DND-41 (cell line): ENCODE measurements at regions not wholly inside any gene's neighbourhood (a gene's known extent, or its start where the extent isn't known, plus 50 kb on each side); places are given as distances from the start of the nearest gene placed in this dataset.

Experiments used
- ATAC-seq: fragments of 200-7000 bp; cut with Tn5 transposase; 3 replicates; pipeline ENCODE4 v1.9.1; 2021; ENCODE audit warnings: low read depth; ENCODE audit not compliant: insufficient read depth
- DNase-seq: peaks from one replicate; pipeline ENCODE4 v3.0.0-alpha.2; 2020
- H2AFZ ChIP-seq: 2 replicates; pipeline ENCODE4 v1.6.0; 2012; ENCODE audit warnings: low read depth, low read length
- H3K27ac ChIP-seq: 2 replicates; pipeline ENCODE4 v1.5.1; 2012; ENCODE audit warnings: low read length, inconsistent platforms
- H3K27me3 ChIP-seq: fragments of 200-600 bp; sonication (generic); 2 replicates; pipeline ENCODE4 v1.6.0; 2012; ENCODE audit warnings: low read length, mild to moderate bottlenecking, inconsistent platforms; ENCODE audit not compliant: insufficient read depth, poor library complexity
- H3K36me3 ChIP-seq: 2 replicates; pipeline ENCODE4 v1.5.1; 2012; ENCODE audit warnings: low read length, inconsistent platforms; ENCODE audit not compliant: insufficient read depth
- H3K4me1 ChIP-seq: 2 replicates; pipeline ENCODE4 v1.5.1; 2012; ENCODE audit warnings: mild to moderate bottlenecking, low read length; ENCODE audit not compliant: insufficient read depth
- H3K4me2 ChIP-seq: 2 replicates; pipeline ENCODE4 v1.6.0; 2012; ENCODE audit warnings: mild to moderate bottlenecking, moderate library complexity, low read length, inconsistent platforms; ENCODE audit not compliant: insufficient read depth
- H3K4me3 ChIP-seq, 2 experiments: fragments of 200-600 bp in 1 of 2; shearing (Covaris generic) in 1 of 2; 2 replicates each; pipeline ENCODE4 v1.5.1; 2012 to 2016; ENCODE audit warnings: inconsistent platforms in 2 of 2, low read length in 2 of 2, mild to moderate bottlenecking in 2 of 2, low read depth in 1 of 2, moderate library complexity in 1 of 2
- H3K79me2 ChIP-seq: 2 replicates; pipeline ENCODE4 v1.6.0; 2012; ENCODE audit warnings: low read length, inconsistent platforms; ENCODE audit not compliant: insufficient read depth
- H3K9ac ChIP-seq: 2 replicates; pipeline ENCODE4 v1.6.0; 2012; ENCODE audit warnings: low read depth, mild to moderate bottlenecking, inconsistent platforms, low read length, moderate library complexity
- H3K9me3 ChIP-seq: 2 replicates; pipeline ENCODE4 v1.5.1; 2012; ENCODE audit warnings: low read length, moderate library complexity, mild to moderate bottlenecking, inconsistent platforms; ENCODE audit not compliant: insufficient read depth, severe bottlenecking
- H4K20me1 ChIP-seq: 2 replicates; pipeline ENCODE4 v1.6.0; 2012; ENCODE audit warnings: low read length; ENCODE audit not compliant: insufficient read depth
- CTCF ChIP-seq: IDR thresholded peaks from 2 replicates; pipeline ENCODE4 v1.5.1; 2012; ENCODE audit warnings: borderline replicate concordance, low read length, moderate library complexity, mild to moderate bottlenecking; ENCODE audit not compliant: poor library complexity, severe bottlenecking; ENCODE audit errors: extremely low read depth
- EZH2 ChIP-seq: IDR thresholded peaks from 3 replicates; pipeline ENCODE4 v1.6.1; 2012; ENCODE audit warnings: borderline replicate concordance, low read depth, mild to moderate bottlenecking, moderate library complexity, low read length, inconsistent platforms; ENCODE audit not compliant: severe bottlenecking

- Histone ChIP-seq H3K9ac (no peak overlapping the region), H3K27me3 (no peaks in the 10 kb centered on the region), H3K4me2 (no peak overlapping the region), H3K36me3 (no peaks in the 10 kb centered on the region), H3K9me3 (no peaks in the 10 kb centered on the region), H3K4me3 (no peak overlapping the region), H3K4me1 (no peaks in the 10 kb centered on the region), H3K27ac (no peak overlapping the region), H4K20me1 (no peaks in the 10 kb centered on the region), H2AFZ (no peak overlapping the region), H3K79me2 (no peaks in the 10 kb centered on the region)
- no peak for ATAC-seq
- TF ChIP-seq EZH2: no peak
- TF ChIP-seq CTCF: no peak
- no peak for DNase-seq
These were observed 413.4 kb upstream of the PCDH9 start for GRCh38 chr13:67643516-67644055.

- Histone ChIP-seq H3K4me2 (no peak overlapping the region), H3K4me1 (no peaks in the 10 kb centered on the region), H3K4me3 (no peak overlapping the region), H3K27ac (no peak overlapping the region), H4K20me1 (no peaks in the 10 kb centered on the region), H3K79me2 (no peaks in the 10 kb centered on the region), H3K9ac (no peak overlapping the region), H3K9me3 (no peaks in the 10 kb centered on the region), H2AFZ (no peak overlapping the region), H3K27me3 (no peaks in the 10 kb centered on the region), H3K36me3 (no peaks in the 10 kb centered on the region)
- ATAC-seq: no peak
- no peak for DNase-seq
- no peak for TF ChIP-seq EZH2
These were observed 412.5 kb upstream of the PCDH9 start for GRCh38 chr13:67642657-67643056.

GRCh38 chr13:67635754-67636153 is 405.6 kb upstream of the PCDH9 start:
- no peaks in the 10 kb centered on the region for H3K79me2 ChIP-seq
- no peaks in the 10 kb centered on the region for H3K9me3 ChIP-seq
- DNase-seq (no peak), ATAC-seq (no peak)
- H3K4me3 ChIP-seq: no peak overlapping the region
- H2AFZ ChIP-seq: no peak overlapping the region
- no peak overlapping the region for H3K4me2 ChIP-seq
- no peaks in the 10 kb centered on the region for H3K27me3 ChIP-seq
- no peaks in the 10 kb centered on the region for H4K20me1 ChIP-seq
- no peak overlapping the region for H3K27ac ChIP-seq
- H3K4me1 ChIP-seq: no peaks in the 10 kb centered on the region
- no peak for TF ChIP-seq CTCF
- no peak for TF ChIP-seq EZH2
- H3K36me3 ChIP-seq: no peaks in the 10 kb centered on the region
- no peak overlapping the region for H3K9ac ChIP-seq

- DNase-seq (no peak), ATAC-seq (no peak)
- Histone ChIP-seq H3K4me1 (no peaks in the 10 kb centered on the region), H4K20me1 (no peaks in the 10 kb centered on the region), H3K9me3 (no peaks in the 10 kb centered on the region), H3K27me3 (no peaks in the 10 kb centered on the region), H3K4me3 (no peak overlapping the region), H3K4me2 (no peak overlapping the region), H2AFZ (no peak overlapping the region), H3K36me3 (no peaks in the 10 kb centered on the region), H3K9ac (no peak overlapping the region), H3K27ac (no peak overlapping the region), H3K79me2 (no peaks in the 10 kb centered on the region)
- TF ChIP-seq CTCF (no peak), EZH2 (no peak)
These were observed 402.5 kb upstream of the PCDH9 start for GRCh38 chr13:67632590-67632989.
